ENCODE measurements at regions not wholly inside any gene's neighbourhood (a gene's known extent, or its start where the extent isn't known, plus 50 kb on each side); places are given as distances from the start of the nearest gene placed in this dataset.

DNA sequence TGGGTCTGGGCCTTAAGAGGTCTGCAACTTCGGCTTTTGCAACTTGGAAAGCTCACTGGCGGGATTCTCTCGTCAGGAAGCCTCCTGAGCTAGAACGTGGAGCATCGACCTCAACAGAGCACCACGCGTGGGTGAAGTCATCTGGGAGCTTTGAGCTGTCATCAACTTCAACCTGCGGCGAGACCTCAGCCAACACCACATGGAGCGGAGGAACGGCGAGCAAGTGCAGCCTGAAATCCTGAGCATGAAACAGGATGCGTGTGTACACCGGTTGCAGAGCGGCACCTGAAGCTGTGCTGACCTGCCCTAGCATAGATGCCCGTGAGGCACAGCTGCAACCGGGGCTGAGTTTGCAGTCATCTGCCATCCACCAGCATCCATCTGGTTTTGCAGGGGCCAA, 295.7 kb upstream of the SHH start:
- Histone ChIP-seq H3K4me1 (no peaks in the 10 kb centered on the region), H3K27me3 (peaks cover 17% of the 10 kb centered on the region), H3K9me3 (no peaks in the 10 kb centered on the region; the same call in 1 of the 2 replicates), H3K4me3 (ENCODE audit: low read depth, low read length) (no peak overlapping the region), H3K36me3 (no peaks in the 10 kb centered on the region)
- TF ChIP-seq, protein P1, sequence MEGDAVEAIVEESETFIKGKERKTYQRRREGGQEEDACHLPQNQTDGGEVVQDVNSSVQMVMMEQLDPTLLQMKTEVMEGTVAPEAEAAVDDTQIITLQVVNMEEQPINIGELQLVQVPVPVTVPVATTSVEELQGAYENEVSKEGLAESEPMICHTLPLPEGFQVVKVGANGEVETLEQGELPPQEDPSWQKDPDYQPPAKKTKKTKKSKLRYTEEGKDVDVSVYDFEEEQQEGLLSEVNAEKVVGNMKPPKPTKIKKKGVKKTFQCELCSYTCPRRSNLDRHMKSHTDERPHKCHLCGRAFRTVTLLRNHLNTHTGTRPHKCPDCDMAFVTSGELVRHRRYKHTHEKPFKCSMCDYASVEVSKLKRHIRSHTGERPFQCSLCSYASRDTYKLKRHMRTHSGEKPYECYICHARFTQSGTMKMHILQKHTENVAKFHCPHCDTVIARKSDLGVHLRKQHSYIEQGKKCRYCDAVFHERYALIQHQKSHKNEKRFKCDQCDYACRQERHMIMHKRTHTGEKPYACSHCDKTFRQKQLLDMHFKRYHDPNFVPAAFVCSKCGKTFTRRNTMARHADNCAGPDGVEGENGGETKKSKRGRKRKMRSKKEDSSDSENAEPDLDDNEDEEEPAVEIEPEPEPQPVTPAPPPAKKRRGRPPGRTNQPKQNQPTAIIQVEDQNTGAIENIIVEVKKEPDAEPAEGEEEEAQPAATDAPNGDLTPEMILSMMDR (IDR thresholded peaks at IDR 0.05; ENCODE audit: low read depth, low read length): no peak
- DNase-seq: no peak

DNA sequence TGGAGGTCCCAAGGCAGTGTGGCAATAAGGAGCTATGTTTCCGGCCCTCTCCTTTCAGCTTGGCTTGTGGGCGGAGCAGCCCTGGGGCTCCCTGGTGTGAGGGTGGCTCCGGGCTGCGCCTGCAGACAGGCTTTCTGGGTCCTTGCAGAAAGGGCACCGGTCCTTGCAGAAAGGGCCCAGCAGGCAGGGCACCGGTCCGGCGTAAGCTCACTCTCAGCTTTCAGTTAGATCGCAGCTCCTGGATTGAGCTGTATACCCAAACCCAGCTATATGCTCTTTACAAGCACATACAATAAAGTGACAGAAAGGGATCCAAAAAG, 293.8 kb upstream of the SHH start:
- H3K4me1 ChIP-seq: no peaks in the 10 kb centered on the region
- no peaks in the 10 kb centered on the region; the same call in 1 of the 2 replicates for H3K9me3 ChIP-seq
- no peak for DNase-seq
- H3K4me3 ChIP-seq (ENCODE audit: low read depth, low read length): no peak overlapping the region
- no peaks in the 10 kb centered on the region for H3K36me3 ChIP-seq
- H3K27me3 ChIP-seq: peaks cover 5% of the 10 kb centered on the region
- TF ChIP-seq, protein P1 (IDR thresholded peaks at IDR 0.05; ENCODE audit: low read depth, low read length): no peak

DNA sequence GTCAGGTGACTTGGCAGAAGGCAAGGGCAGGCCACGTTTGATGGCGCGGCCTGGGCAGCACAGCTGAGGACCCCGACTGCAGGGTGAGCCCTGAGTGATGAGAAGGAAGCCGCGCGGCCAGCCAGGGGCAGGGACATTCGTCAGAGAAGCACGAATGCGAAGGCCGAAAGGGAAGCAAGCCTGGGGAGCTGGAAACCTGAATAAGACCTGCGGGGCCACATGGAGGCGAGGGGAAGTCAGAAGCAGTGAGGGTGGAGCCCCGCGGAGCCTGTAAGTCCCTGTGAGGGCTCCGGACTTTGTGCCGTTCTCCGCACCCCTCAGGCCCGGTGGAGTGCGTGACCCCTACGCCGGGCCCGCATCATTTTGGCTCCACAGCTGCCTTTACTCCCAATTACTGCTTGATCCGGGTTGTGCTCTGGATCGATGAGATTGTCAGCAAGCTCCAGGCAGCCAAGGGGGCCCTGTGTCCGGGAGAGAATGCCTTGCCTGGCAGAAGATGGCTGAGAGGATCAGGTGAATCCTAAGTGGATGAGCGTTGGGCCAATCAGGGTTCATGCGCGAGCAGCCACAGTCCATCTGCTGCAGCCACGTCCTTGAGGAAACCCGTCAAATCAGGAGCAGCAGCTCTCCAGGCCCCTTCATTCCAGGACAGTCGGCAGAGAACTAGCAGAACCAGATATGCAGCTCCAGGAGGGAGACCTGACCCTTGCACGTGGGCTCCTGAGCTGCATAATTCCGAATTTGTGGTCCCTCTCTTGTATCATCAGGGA, 293.3 kb upstream of the SHH start:
- no peak for DNase-seq
- TF ChIP-seq, protein P1 (IDR thresholded peaks at IDR 0.05; ENCODE audit: low read depth, low read length): no peak
- H3K4me3 ChIP-seq (ENCODE audit: low read depth, low read length): no peak overlapping the region
- H3K36me3 ChIP-seq: no peaks in the 10 kb centered on the region
- H3K9me3 ChIP-seq: no peaks in the 10 kb centered on the region; the same call in 1 of the 2 replicates
- H3K27me3 ChIP-seq: no peaks in the 10 kb centered on the region; the same call in none of the 2 replicates
- no peaks in the 10 kb centered on the region for H3K4me1 ChIP-seq

DNA sequence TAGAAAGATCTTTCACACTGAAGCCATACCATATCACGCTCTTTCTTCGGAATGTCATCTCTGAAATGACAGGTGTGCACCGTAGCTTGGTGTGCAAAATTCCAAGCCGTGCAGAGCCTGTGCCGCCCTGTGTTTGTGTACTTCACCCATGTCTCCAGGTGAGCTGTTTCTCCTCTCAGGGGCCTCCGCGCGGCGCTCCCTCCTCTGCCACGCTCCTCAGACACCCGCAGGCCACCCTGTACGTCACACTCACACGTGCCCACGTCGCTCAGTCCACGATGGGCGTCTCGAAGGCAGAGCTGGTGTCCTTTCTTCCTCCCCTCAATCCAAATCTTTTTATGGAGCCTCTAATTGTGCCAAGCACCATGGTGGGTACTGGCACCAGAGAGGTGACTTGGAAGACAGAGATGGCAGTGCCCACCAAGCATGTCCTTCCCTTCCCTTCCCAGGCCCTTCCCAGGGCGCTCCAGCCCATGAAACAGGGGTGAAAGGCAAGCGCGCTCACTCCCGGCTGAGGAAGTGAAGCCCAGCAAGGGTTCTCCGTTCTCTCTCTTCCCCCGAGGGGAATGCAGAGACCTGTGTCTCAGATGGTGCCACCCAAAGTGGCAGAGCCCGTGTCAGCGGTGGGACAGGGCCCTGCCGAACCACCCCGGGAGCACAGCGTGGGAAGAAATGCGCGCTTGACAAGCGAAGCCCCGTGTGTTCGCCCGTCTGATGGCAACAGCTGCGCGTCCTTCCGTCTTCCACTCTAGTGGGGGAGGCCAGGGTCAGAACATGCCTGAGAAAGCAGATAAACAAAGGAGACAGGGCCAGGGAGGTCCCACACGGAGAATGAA, 292.5 kb upstream of the SHH start:
- Histone ChIP-seq H3K27me3 (no peaks in the 10 kb centered on the region), H3K36me3 (no peaks in the 10 kb centered on the region), H3K4me1 (no peaks in the 10 kb centered on the region), H3K9me3 (no peaks in the 10 kb centered on the region; the same call in 1 of the 2 replicates), H3K4me3 (ENCODE audit: low read depth, low read length) (no peak overlapping the region)
- no peak for DNase-seq
- TF ChIP-seq, protein P1 (IDR thresholded peaks at IDR 0.05; ENCODE audit: low read depth, low read length): no peak

DNA sequence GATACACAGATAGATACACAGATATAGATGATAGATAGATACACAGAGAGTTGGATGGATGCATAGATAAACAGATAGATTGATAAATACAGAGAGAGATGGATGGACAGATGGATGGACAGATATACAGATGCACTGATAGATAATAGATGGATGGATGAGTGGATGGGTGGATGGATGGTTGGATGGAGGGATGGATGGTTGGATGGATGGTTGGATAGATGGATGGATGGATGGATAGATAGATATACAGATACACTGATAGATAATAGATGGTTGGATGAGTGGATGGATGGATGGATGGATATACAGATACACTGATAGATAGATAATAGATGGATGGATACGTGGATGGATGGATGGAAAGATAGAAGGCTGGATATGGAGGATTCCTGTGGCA, 290.0 kb upstream of the SHH start:
- TF ChIP-seq, protein P1 (IDR thresholded peaks at IDR 0.05; ENCODE audit: low read depth, low read length): no peak
- Histone ChIP-seq H3K36me3 (no peaks in the 10 kb centered on the region), H3K4me3 (ENCODE audit: low read depth, low read length) (no peak overlapping the region), H3K27me3 (no peaks in the 10 kb centered on the region), H3K9me3 (no peaks in the 10 kb centered on the region), H3K4me1 (no peaks in the 10 kb centered on the region)
- DNase-seq: no peak

DNA sequence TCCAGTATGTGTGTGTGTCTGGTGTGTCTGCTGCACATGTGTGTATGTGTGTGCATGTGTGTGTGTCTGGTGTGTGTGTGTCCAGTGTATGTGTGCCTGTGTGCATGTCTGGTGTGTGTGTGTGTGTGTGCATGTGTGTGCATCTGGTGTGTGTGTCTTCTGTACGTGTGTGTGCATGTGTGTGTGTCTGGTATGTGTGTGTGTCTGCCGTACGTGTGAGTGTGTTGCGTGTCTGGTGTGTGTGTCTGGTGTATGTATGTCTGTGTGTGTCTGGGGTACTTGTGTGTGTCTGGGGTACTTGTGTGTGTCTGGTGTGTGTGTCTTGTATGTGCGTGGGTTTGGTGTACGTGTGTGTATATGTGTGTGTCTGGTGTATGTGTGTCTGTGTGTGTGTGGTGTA, 289.1 kb upstream of the SHH start:
- no peak for DNase-seq
- Histone ChIP-seq H3K36me3 (no peaks in the 10 kb centered on the region), H3K9me3 (no peaks in the 10 kb centered on the region), H3K4me1 (no peaks in the 10 kb centered on the region), H3K27me3 (no peaks in the 10 kb centered on the region), H3K4me3 (ENCODE audit: low read depth, low read length) (no peak overlapping the region)
- TF ChIP-seq, protein P1 (IDR thresholded peaks at IDR 0.05; ENCODE audit: low read depth, low read length): no peak
